OCI-LY7 (cell line): ENCODE measurements at regions not wholly inside any gene's neighbourhood (a gene's known extent, or its start where the extent isn't known, plus 50 kb on each side); places are given as distances from the start of the nearest gene placed in this dataset.

Source experiments
- BruUV-seq: library from RNA; stranded (reverse); fragments of 400-500 nt; replicated peaks from 2 replicates; lab custom pipeline; 2021; lab: Mats Ljungman, UMichigan
- CTCF ChIA-PET: fragments of 300-600 bp; sonication (Branson Sonifier 250); formaldehyde crosslinking; loops from one replicate; lab custom pipeline; 2022; ENCODE audit warnings: antibody characterized with exemption; ENCODE audit not compliant: unreplicated experiment; lab: Charles Lee
- POLR2A ChIA-PET: fragments of 300-600 bp; sonication (Branson Sonifier 250); formaldehyde crosslinking; loops from one replicate; lab custom pipeline; 2022; ENCODE audit warnings: antibody characterized with exemption; lab: Charles Lee
- DNase-seq: peaks from one replicate; pipeline ENCODE4 v3.0.0-alpha.2; 2015; ENCODE audit warnings: low spot score
- H2AFZ ChIP-seq: fragments of 200-600 bp; sonication (generic), shearing (Covaris generic); 2 replicates; pipeline ENCODE4 v1.6.1; 2014; ENCODE audit warnings: mild to moderate bottlenecking, antibody characterized with exemption, low read length, moderate library complexity
- H3K27ac ChIP-seq: fragments of 200-600 bp; sonication (generic); 2 replicates; pipeline ENCODE4 v1.5.1; 2014; ENCODE audit warnings: mixed run types, low read depth, mild to moderate bottlenecking, moderate library complexity, low read length, inconsistent platforms; ENCODE audit not compliant: poor library complexity, severe bottlenecking
- H3K36me3 ChIP-seq: fragments of 200-600 bp; sonication (generic); 2 replicates; pipeline ENCODE4 v1.6.1; 2014; ENCODE audit warnings: mild to moderate bottlenecking, antibody characterized with exemption, low read length, moderate library complexity, mixed read lengths; ENCODE audit not compliant: insufficient read depth
- H3K4me1 ChIP-seq: fragments of 200-600 bp; sonication (generic); 2 replicates; pipeline ENCODE4 v1.5.1; 2014; ENCODE audit warnings: mild to moderate bottlenecking, low read length; ENCODE audit not compliant: insufficient read depth, poor library complexity, severe bottlenecking
- H3K4me2 ChIP-seq: fragments of 200-600 bp; sonication (generic); 2 replicates; pipeline ENCODE4 v1.6.1; 2014; ENCODE audit warnings: mild to moderate bottlenecking, low read length
- H3K4me3 ChIP-seq: fragments of 200-600 bp; sonication (generic); 2 replicates; pipeline ENCODE4 v1.5.1; 2014; ENCODE audit warnings: mild to moderate bottlenecking, low read depth, low read length; ENCODE audit not compliant: poor library complexity, severe bottlenecking
- H3K79me2 ChIP-seq: fragments of 200-600 bp; sonication (generic); 2 replicates; pipeline ENCODE4 v1.6.1; 2016; ENCODE audit warnings: low read depth, mild to moderate bottlenecking, low read length, moderate library complexity, mixed read lengths; ENCODE audit not compliant: insufficient read depth
- H3K9me2 ChIP-seq: fragments of 200-600 bp; sonication (generic); 2 replicates; pipeline ENCODE4 v1.6.1; 2016; ENCODE audit warnings: mild to moderate bottlenecking, low read length, mixed read lengths; ENCODE audit not compliant: insufficient read depth
- H3K9me3 ChIP-seq: fragments of 200-600 bp; sonication (generic); 2 replicates; pipeline ENCODE4 v1.6.1; 2014; ENCODE audit warnings: mild to moderate bottlenecking, mixed run types, low read length, mixed read lengths
- H4K20me1 ChIP-seq: fragments of 200-600 bp; sonication (generic); 2 replicates; pipeline ENCODE4 v1.6.1; 2014; ENCODE audit warnings: mild to moderate bottlenecking, antibody characterized with exemption, low read length, moderate library complexity, mixed read lengths; ENCODE audit not compliant: insufficient read depth
- CTCF ChIP-seq: fragments of 200-600 bp; sonication (generic); conservative IDR thresholded peaks from 2 replicates; pipeline ENCODE4 v1.5.1; 2014; ENCODE audit warnings: mild to moderate bottlenecking, antibody characterized with exemption, low read length, moderate library complexity, mixed read lengths
- EZH2phosphoT487 ChIP-seq: fragments of 200-600 bp; sonication (generic); IDR thresholded peaks from 2 replicates; pipeline ENCODE4 v1.6.1; 2018; ENCODE audit warnings: low read depth, borderline replicate concordance, mild to moderate bottlenecking, mixed run types, antibody characterized with exemption, low read length, moderate library complexity, mixed read lengths
- intact Hi-C: fragments of 100-400 bp; cut with micrococcal nuclease; formaldehyde crosslinking; loops from one replicate; pipeline ENCODE4 v1.10.0; 2022; ENCODE audit not compliant: unreplicated experiment

- DNase-seq: no peak
- BruUV-seq: no TSS peak
- intact Hi-C loops: no loop called here
- CTCF ChIA-PET: no interaction called here
- H3K4me1 ChIP-seq: no peaks in the 10 kb centered on the region
- H3K9me3 ChIP-seq: no peaks in the 10 kb centered on the region
- H3K9me2 ChIP-seq: no peaks in the 10 kb centered on the region
- no peaks in the 10 kb centered on the region for H4K20me1 ChIP-seq
- no peak overlapping the region for H3K4me3 ChIP-seq
- no peaks in the 10 kb centered on the region for H3K79me2 ChIP-seq
- no peak for TF ChIP-seq EZH2phosphoT487
- TF ChIP-seq CTCF: no peak
- H3K4me2 ChIP-seq: no peak overlapping the region
- no peak overlapping the region for H3K27ac ChIP-seq
- POLR2A ChIA-PET: interaction anchor here (0.7 kb wide), 1 partner anchor 26 kb away, joined by 3 read pairs; no protein-coding TSS in a partner anchor
- H3K36me3 ChIP-seq: no peaks in the 10 kb centered on the region
- no peak overlapping the region for H2AFZ ChIP-seq
Measured at GRCh38 chr4:10315638-10316037, 141.6 kb downstream of the ZNF518B start.

- CTCF ChIA-PET: no interaction called here
- Histone ChIP-seq H3K36me3 (no peaks in the 10 kb centered on the region), H3K4me2 (no peak overlapping the region), H3K4me1 (no peaks in the 10 kb centered on the region), H3K27ac (no peak overlapping the region), H3K4me3 (no peak overlapping the region), H3K9me3 (no peaks in the 10 kb centered on the region), H2AFZ (no peak overlapping the region), H3K79me2 (no peaks in the 10 kb centered on the region), H3K9me2 (no peaks in the 10 kb centered on the region), H4K20me1 (no peaks in the 10 kb centered on the region)
- POLR2A ChIA-PET: no interaction called here
- DNase-seq: no peak
- intact Hi-C loops: no loop called here
- TF ChIP-seq CTCF (no peak), EZH2phosphoT487 (no peak)
- BruUV-seq: no TSS peak
Measured at GRCh38 chr4:10312568-10312967, 144.7 kb downstream of the ZNF518B start.

GRCh38 chr4:10311939-10312338 lies 145.3 kb downstream of the ZNF518B start:
- Histone ChIP-seq H3K4me3 (no peak overlapping the region), H3K4me2 (no peak overlapping the region), H3K9me2 (no peaks in the 10 kb centered on the region), H3K27ac (no peak overlapping the region), H3K4me1 (no peaks in the 10 kb centered on the region), H2AFZ (no peak overlapping the region), H3K79me2 (no peaks in the 10 kb centered on the region), H3K36me3 (no peaks in the 10 kb centered on the region), H4K20me1 (no peaks in the 10 kb centered on the region), H3K9me3 (no peaks in the 10 kb centered on the region)
- CTCF ChIA-PET: no interaction called here
- no peak for DNase-seq
- POLR2A ChIA-PET: no interaction called here
- intact Hi-C loops: no loop called here
- BruUV-seq: no TSS peak
- no peak for TF ChIP-seq CTCF
- no peak for TF ChIP-seq EZH2phosphoT487
